GM12878 (cell line): ENCODE measurements at regions not wholly inside any gene's neighbourhood (a gene's known extent, or its start where the extent isn't known, plus 50 kb on each side); places are given as distances from the start of the nearest gene placed in this dataset.

Source experiments
- E2F4 ChIP-seq: IDR thresholded peaks from 2 replicates; pipeline ENCODE4 v1.6.1; 2012; ENCODE audit warnings: low read depth, low read length, improper control_type of control experiment
- EED ChIP-seq: sonication (generic); IDR thresholded peaks from 2 replicates; pipeline ENCODE4 v1.6.1; 2016; ENCODE audit warnings: antibody characterized with exemption, low read depth
- NFIC ChIP-seq: IDR thresholded peaks from 2 replicates; pipeline ENCODE4 v1.6.1; 2012; ENCODE audit warnings: low read depth, mild to moderate bottlenecking, inconsistent platforms, low read length, moderate library complexity
- TARDBP ChIP-seq: IDR thresholded peaks from 2 replicates; pipeline ENCODE4 v1.6.1; 2016; ENCODE audit warnings: borderline replicate concordance
- YBX1 ChIP-seq: fragments of 450-650 bp; IDR thresholded peaks from 2 replicates; pipeline ENCODE4 v1.6.1; 2016; ENCODE audit warnings: antibody characterized with exemption
- ZNF274 ChIP-seq: IDR thresholded peaks from one replicate; pipeline ENCODE4 v1.8.0; 2011; ENCODE audit not compliant: insufficient read length, insufficient read depth
- TF ChIP-seq, protein P1 (sequence below): fragments of 450-650 bp; IDR thresholded peaks from 2 replicates; pipeline ENCODE4 v1.6.1; 2016; ENCODE audit warnings: mild to moderate bottlenecking, moderate library complexity, borderline replicate concordance
- TF ChIP-seq, protein P2 (sequence below): IDR thresholded peaks from 2 replicates; pipeline ENCODE4 v1.6.1; 2012; ENCODE audit warnings: low read length, inconsistent platforms

DNA sequence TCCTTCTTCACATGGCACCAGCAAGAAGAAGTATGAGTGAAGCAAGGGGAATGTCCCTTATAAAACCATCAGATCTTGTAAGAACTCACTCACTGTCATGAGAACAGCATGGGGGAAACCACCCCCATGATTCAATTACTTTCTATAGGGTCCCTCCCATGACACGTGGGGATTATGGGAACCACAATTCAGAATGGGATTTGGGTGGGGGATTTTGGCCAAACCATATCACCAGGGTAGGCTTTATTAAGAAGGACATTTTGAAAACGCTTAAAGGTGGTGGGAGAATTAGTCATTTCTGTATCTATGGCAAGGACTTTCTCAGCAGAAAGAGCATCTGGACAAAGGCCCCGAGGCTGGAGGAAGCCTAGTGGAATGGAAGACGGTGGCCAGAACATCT is 100.2 kb upstream of the ADAMTS16 start (continued):
- TF ChIP-seq, protein P1, sequence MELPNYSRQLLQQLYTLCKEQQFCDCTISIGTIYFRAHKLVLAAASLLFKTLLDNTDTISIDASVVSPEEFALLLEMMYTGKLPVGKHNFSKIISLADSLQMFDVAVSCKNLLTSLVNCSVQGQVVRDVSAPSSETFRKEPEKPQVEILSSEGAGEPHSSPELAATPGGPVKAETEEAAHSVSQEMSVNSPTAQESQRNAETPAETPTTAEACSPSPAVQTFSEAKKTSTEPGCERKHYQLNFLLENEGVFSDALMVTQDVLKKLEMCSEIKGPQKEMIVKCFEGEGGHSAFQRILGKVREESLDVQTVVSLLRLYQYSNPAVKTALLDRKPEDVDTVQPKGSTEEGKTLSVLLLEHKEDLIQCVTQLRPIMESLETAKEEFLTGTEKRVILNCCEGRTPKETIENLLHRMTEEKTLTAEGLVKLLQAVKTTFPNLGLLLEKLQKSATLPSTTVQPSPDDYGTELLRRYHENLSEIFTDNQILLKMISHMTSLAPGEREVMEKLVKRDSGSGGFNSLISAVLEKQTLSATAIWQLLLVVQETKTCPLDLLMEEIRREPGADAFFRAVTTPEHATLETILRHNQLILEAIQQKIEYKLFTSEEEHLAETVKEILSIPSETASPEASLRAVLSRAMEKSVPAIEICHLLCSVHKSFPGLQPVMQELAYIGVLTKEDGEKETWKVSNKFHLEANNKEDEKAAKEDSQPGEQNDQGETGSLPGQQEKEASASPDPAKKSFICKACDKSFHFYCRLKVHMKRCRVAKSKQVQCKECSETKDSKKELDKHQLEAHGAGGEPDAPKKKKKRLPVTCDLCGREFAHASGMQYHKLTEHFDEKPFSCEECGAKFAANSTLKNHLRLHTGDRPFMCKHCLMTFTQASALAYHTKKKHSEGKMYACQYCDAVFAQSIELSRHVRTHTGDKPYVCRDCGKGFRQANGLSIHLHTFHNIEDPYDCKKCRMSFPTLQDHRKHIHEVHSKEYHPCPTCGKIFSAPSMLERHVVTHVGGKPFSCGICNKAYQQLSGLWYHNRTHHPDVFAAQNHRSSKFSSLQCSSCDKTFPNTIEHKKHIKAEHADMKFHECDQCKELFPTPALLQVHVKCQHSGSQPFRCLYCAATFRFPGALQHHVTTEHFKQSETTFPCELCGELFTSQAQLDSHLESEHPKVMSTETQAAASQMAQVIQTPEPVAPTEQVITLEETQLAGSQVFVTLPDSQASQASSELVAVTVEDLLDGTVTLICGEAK = no peak
- TF ChIP-seq, protein P2, sequence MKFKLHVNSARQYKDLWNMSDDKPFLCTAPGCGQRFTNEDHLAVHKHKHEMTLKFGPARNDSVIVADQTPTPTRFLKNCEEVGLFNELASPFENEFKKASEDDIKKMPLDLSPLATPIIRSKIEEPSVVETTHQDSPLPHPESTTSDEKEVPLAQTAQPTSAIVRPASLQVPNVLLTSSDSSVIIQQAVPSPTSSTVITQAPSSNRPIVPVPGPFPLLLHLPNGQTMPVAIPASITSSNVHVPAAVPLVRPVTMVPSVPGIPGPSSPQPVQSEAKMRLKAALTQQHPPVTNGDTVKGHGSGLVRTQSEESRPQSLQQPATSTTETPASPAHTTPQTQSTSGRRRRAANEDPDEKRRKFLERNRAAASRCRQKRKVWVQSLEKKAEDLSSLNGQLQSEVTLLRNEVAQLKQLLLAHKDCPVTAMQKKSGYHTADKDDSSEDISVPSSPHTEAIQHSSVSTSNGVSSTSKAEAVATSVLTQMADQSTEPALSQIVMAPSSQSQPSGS = peak; percentile 96
- no peak for TF ChIP-seq ZNF274
- TF ChIP-seq TARDBP = no peak
- TF ChIP-seq E2F4 = no peak
- TF ChIP-seq YBX1 = no peak
- peak; percentile 75 for TF ChIP-seq NFIC
- peak; percentile 71 for TF ChIP-seq EED
